OCI-LY7 (cell line): ENCODE measurements at regions not wholly inside any gene's neighbourhood (a gene's known extent, or its start where the extent isn't known, plus 50 kb on each side); places are given as distances from the start of the nearest gene placed in this dataset.

Experiments
- EZH2phosphoT487 ChIP-seq: fragments of 200-600 bp; sonication (generic); IDR thresholded peaks from 2 replicates; pipeline ENCODE4 v1.6.1; 2018; ENCODE audit warnings: low read depth, borderline replicate concordance, mild to moderate bottlenecking, mixed run types, antibody characterized with exemption, low read length, moderate library complexity, mixed read lengths
- TF ChIP-seq, protein P1 (sequence below): fragments of 200-600 bp; sonication (generic); conservative IDR thresholded peaks from 2 replicates; pipeline ENCODE4 v1.5.1; 2014; ENCODE audit warnings: mild to moderate bottlenecking, antibody characterized with exemption, low read length, moderate library complexity, mixed read lengths

DNA sequence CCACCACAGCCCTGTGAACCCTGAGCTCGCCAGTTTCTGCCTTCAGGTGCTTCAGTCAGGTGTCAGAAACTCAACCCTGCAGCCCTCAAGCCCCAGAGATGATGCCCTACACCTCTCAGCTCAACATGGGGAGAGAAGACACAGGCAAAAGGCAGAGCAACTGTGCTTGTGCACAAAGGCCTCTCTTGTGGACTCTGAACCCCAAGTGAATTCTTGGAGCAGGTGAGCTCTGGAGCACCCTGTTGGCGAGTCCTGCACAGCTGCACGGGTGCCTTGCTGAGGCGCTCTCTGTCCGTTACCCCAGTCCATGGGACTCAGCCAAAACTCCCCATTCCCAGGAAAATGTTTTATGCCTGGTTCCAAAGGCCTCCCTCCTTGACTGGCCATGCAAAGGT, 197.0 kb downstream of the KLF13 start:
- TF ChIP-seq, protein P1, sequence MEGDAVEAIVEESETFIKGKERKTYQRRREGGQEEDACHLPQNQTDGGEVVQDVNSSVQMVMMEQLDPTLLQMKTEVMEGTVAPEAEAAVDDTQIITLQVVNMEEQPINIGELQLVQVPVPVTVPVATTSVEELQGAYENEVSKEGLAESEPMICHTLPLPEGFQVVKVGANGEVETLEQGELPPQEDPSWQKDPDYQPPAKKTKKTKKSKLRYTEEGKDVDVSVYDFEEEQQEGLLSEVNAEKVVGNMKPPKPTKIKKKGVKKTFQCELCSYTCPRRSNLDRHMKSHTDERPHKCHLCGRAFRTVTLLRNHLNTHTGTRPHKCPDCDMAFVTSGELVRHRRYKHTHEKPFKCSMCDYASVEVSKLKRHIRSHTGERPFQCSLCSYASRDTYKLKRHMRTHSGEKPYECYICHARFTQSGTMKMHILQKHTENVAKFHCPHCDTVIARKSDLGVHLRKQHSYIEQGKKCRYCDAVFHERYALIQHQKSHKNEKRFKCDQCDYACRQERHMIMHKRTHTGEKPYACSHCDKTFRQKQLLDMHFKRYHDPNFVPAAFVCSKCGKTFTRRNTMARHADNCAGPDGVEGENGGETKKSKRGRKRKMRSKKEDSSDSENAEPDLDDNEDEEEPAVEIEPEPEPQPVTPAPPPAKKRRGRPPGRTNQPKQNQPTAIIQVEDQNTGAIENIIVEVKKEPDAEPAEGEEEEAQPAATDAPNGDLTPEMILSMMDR: no peak
- no peak for TF ChIP-seq EZH2phosphoT487
